ENCODE measurements at regions not wholly inside any gene's neighbourhood (a gene's known extent, or its start where the extent isn't known, plus 50 kb on each side); places are given as distances from the start of the nearest gene placed in this dataset.
"Not testable (repeated sequence)": the region's sequence is repeated elsewhere in the genome, so short reads cannot be mapped to it uniquely, and the experiment has no call there.

DNA sequence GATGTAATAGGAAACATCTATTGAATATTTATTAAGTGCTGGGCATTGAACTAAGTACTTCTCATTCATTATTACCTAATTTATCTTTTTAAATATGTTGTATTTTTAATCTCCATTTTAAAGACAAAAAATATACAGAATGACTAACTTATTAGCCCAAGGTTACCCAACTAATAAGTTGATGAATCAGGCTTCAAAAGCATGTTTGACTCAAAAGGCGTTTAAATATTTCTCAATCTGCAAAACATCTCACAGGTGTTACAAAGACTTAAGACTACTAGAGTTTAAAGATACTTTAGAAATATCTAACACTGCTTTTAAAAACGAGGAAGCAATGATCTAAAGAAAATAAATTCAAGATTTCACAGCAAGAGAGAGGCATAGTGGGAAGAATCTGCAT is 457.4 kb upstream of the DCN start:
- DNase-seq, result no peak

DNA sequence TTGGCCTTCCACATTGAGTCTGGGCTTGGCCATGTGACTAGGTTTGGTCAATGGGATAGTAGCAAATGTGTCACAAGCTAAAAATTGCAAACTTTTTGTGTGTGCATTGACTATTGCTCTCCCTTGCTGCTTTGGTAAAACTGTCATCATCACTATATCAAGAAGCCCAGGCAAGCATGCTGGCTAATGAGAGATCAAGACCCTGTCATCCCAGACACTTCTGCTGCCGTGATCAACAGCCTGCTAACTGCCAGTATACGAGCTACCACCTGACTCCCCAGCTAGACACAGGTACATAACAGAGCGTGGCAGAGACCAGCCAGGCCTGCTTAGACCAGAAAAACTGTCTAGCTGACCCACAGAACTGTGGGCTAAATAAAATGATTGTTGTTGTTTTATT is 456.7 kb upstream of the DCN start:
- DNase-seq, result no peak

DNA sequence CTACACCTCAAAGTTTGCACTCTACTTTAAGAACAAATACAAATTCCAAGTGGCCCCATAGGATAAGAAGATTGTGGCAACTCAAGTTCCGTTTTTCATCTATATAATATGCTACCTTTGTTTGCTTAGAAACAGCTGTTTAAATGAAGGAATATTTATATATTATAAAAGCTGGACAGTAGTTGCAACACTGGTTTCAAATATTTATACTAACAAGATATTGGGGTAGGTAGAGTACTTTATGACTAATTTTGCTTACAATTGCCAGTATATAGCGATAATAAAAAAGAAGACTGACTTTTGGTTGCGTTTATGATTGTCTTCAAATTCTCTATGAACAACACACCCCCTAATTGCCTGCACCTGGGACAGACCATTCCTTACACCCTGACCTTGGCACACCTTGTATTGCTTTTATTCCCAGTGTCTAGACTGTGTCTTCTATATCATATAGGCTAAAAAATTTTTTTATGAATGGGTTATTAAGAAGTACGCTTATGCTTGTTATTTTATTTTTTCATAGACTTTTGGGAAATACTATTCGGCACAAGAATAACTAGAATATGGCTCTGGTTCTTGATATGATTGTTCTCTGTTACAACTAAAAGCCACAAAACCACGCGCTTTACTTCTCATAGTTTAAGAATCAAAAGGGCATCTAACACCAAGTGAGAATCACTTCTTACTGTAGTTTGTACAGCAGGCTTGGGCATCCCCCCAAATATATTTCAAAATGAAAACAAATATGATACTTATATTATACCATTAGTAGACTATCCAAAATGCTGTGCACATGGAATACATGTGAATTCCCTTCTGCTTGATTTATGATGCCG is 455.4 kb upstream of the DCN start:
- DNase-seq, result no peak

DNA sequence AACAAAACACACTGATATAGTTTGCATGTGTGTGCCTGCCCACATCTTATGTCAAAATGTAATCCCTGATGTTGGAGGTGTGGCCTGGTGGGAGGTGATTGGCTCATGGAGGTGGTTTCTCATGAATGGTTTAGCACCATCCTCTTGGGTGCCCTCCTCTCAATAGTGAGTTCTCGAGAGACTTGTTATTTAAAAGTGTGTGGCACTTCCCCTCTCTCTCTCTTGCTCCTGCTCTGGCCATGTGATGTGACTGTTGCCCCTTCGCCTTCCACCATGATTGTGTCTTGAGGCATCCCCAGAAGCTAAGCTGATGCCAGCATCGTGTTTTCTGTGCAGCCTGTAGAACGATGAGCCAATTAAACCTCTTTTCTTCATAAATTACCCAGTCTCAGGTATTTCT is 454.1 kb upstream of the DCN start:
- DNase-seq, result no peak

DNA sequence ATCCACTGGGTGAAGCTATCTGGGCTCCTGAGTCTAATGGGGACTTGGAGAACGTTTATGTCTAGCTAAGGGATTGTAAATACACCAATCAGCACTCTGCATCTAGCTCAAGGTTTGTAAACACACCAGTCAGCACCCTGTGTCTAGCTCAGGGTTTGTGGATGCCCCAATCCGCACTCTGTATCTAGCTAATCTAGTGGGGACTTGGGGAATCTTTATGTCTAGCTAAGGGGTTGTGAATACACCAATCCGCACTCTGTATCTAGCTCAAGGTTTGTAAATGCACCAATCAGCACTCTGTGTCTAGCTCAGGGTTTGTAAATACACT is 451.7 kb upstream of the DCN start:
- DNase-seq, result not testable (repeated sequence)

DNA sequence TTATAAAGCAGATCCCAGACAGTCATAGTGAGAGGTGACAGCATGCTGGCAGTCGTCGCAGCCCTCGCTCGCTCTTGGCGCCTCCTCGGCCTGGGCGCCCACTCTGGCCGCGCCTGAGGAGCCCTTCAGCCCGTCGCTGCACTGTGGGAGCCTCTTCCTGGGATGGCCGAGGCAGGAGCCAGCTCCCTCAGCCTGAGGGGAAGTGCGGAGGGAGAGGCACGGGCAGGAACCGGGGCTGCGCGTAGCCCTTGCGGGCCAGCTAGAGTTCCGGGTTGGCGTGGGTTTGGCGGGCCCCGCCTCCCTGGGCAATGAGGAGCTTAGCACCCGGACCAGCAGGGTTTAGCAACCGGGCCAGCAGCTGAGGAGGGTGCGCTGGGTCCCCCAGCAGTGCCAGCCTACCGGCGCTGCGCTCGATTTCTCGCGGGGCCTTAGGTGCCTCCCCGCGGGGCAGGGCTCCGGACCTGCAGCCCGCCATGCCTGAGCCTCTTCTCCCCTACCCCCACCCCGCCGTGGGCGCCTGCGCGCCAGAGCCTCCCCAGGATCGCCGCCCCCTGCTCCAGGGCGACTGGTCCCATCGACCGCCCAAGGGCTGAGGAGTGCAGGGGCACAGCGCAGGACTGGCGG is 451.2 kb upstream of the DCN start:
- no peak for DNase-seq

DNA sequence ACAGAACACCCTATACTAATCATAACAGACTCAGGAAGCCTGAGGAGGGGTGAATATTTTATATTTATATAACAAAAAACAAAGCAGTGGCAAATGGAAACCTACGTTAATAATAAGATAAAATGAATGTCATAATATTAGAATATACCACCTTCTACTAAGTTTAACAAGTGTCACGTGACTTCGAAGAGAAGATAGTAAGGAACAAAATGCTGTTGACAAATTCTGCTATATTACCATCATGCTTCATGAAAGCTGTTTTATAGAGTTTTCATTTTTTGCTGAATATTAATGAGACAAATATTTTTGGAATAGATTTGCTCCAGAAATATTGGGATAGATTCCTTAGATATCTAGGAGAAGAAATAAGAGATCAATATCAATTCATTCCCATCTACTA is 450.6 kb upstream of the DCN start:
- no peak for DNase-seq

DNA sequence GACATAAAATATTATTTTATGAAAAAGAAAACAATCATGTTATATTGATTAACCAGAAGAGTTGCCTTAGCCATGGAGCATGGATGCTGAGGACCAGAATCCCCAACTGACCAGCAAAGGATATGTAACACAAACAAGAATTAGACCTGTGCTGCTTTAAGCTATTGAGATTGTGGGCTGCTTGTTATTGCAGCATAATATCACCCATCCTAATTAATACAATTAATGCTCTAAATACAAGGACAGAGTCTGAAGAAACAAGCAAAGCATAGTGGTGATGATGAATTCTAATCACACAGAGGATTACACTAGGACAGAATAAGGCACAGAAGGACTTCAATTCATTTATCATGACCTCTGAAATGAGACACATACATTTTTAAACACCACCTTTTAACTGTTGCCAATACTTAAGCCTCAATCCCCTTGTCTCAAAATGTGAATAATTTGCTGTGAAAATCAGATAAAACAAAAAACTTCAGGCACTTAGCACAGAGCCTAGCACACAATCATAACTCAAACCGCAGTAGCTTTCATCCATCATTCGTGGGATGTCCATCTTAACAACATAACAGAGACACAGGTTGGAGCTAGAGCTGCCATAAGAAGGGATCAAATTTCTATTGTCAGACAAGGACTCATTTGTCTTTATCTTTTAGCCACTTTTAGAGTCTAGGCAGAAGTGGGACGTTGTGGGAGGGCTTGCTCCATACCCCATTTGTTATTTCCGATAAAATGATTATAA is 449.6 kb upstream of the DCN start:
- DNase-seq, result no peak

DNA sequence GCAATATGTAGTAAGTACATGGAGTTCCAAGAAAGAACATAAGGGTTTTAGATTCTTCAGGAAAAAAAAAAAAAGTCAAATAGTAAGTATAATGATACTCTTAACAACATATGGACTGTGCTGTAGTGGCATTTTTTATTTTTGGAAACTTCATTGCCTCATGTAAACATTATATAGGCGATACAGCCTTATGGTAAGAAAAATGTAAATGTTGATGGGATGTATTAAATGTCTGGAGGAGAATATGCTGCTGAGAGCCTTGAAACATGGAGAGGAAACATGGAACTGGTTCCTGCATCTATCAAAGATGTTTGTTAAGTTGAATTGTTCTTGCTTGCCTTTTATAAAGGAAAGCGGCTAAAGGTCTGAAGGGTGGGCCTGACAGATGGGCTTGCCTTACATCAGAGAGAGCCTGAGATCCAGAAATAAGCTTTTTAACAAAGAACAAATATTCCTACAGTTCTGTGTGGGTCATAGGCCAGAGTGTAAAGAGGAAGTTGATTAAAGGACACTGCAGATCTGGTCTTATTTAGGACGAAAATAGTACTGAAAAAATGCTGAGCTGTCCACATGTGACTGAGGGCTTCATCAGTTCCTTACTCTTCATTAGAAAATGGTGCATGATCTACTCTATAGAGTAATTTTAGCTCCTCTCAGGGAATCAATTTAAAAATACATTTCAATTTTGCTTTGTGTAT is 448.1 kb upstream of the DCN start:
- no peak for DNase-seq

DNA sequence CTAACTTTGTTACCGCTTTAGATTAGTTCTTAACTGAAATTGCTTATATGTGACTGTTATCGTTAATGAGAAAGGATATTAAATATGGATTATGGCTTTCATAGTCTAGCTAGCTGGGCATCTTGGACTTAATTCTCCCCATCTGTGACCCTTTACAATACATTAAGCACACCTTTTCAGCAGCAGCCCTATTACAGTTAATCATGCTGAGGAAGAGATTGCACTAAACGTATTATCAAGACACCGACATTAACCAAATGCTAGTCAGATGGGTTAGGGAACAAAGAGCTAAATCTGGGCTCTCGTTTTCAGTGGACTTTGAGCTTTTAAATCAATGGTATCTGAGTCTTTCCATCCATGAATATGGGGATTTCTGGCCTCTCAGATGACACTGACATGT is 447.5 kb upstream of the DCN start:
- no peak for DNase-seq

DNA sequence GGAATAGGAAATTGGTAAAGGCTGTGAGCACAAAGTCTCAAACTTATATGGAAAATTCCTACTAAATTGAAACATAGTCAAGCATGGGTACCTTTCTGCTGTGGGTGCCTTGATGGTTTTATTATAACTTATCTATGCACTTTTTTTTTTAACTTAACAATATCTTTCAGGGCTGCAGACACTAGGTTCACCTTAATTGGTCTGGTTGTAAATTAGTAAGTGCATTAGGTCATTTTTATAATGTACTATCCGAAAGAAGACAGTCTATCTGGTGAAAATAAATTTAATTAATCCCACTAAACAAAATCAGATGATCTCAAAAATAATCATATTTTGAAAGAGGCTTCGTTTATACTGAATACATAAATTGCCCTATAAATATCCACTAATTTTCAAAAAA is 446.8 kb upstream of the DCN start:
- DNase-seq, result no peak

DNA sequence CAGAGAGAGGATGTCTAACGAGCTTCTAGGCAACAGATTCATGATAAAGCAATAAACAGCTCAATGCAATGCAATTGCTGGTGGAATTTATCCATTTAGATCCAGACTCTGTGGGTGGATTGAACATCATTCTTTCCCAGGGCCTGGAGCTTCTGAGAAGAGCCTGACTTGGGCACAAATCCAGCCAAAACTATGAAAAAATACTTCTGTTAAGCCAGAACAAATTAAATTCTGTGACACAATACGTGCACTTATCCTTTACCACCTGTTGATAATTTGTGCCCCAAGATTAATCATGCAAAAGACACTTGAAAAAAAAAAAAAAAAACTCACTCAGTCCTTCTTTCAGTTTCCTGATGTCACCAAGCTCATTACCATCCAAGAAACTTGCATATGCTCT is 446.0 kb upstream of the DCN start:
- no peak for DNase-seq

DNA sequence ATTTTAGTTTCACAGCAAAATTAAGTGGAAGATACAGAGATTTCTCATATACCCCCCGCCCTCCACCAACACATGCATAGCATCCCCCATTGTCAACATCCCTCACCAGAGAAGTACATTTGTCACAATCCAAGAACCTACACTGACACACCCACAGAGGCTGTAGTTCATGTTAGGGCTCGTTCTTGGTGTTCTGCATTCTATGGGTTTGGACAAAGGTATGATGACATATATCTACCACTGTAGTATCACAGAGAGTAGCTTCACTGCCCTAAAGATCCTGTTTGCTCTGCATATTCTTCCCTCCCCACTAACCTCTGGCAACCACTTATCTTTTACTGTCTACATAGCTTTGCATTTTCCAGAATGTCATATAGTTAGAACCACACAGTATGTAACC is 444.6 kb upstream of the DCN start:
- no peak for DNase-seq

DNA sequence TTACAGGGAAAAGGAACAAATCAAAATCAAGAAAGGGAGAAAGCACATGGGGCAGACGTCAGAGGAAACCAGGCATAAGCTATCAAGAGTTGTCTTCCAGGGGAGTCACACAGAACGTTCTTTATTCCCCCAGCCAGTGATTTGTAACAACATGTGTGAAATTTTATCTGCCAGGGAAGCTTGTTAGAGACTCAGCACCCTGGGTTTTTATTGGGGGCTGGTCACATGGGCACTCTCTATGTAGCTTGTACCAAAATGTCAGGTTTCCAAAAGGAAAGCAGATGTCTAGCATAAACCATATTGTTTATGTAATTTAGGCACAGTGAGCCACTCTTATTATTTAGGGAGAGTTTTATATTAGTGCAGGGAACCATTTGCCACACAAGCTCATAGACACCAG is 440.4 kb upstream of the DCN start:
- peak; percentile 14 for DNase-seq

DNA sequence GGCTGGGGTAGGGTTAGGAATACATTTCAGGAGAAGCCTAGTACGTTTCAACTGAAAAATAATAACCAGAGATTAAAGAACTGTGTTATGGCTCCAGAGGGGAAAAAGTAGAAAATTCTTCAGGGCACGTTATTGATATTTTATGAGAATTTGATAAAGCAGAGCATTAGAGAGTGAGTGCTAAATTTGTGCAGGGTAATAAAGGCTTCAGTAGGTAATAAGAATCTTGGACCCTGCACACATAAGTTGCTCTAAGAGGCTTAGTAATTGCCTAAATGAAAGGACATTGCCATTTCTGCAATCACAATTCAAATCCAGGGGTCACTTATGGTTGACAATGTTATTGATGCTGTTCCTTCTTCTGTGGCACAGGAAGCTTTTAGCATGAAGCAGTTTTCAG is 439.4 kb upstream of the DCN start:
- no peak for DNase-seq

DNA sequence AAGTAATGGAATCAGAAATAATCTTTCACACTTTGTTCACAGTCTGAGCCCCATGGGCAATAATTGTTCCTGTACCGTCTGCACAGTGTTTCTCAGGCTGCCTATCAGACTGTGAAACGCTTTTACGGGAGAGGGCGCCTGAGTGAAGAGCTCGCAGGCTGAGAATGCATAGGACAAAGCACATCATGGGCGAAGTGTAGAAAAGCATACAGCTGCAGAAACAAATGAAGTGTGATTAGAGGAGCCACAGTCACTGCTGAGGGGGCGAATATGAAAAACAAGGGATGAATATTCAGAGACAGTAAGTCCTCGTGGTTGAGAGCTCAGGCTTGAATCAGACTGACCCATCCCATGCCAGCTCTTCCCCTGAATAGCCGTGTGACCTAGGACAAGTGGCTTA is 438.4 kb upstream of the DCN start:
- no peak for DNase-seq

DNA sequence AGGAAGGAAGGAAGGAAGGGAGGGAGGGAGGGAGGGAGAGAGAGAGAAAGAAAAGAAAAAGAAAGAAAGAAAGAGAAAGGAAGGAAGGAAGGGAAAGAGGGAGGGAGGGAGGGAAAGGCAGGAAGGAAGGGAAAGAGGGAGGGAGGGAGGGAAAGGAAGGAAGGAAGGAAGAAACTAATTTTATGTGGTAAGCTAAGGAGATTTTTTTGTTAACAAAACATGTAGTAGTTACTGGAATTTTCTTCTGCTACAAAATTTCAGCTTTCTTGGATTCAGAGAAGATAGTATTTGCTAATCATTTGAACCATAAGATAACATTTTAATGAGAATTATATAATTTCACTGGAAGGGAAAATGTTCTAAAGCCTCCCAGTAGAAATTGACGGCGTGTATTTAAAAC is 437.8 kb upstream of the DCN start:
- DNase-seq, result no peak

DNA sequence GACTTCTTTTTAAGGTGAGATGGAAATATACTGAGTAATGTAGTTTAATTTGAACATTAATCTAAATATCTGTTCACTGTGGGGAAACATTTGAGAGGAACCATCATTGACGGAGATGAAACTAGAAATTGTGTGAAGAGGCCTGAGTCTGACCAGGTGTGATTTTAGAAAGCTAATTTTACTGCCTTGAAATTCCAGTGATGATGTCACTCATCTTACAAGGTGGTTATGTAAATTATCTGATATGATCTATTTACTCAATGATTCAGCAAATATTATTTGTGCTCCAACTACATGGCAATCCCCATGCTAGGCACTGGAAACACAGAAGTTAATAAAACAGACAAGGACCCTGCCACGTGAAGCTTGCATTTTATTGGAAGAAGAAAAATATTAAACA is 435.7 kb upstream of the DCN start:
- DNase-seq, result no peak

DNA sequence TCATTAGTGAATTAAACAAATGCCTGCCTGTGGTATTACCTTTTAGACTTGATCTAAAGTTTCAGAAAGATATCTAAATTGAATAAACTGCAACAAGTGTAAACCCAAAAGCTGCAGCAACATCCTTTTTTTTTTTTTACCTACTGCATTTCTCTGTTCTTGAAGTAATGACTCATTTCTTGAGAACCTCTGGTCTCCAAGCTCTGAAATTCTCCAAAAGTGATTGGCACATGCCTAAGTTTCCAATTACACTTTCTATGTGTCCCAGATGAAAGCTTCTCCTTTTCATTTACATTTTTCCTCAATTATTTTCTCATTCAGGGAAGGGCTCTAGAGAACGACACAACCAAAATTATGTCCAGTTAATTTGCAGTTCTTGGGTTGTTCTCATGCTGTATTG is 435.2 kb upstream of the DCN start:
- no peak for DNase-seq

DNA sequence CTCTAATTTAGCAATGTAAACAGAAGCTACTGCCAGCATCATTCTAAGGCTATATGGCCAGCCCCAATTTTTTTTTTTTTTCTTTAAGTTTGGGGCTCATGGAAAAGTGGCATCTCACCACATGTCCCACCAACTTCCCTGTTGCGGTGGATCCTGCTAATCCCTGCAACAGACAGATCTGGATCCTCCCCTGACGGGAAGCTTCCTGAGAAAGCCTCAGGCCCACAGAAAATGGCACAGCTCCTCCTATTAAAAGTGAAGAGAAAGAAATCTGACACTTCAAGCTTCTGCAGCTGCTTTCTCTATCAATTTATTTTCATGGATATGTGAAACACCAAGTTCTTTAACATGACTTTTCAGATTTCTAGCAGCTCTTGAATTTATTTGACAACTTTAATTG is 433.8 kb upstream of the DCN start:
- DNase-seq, result no peak

DNA sequence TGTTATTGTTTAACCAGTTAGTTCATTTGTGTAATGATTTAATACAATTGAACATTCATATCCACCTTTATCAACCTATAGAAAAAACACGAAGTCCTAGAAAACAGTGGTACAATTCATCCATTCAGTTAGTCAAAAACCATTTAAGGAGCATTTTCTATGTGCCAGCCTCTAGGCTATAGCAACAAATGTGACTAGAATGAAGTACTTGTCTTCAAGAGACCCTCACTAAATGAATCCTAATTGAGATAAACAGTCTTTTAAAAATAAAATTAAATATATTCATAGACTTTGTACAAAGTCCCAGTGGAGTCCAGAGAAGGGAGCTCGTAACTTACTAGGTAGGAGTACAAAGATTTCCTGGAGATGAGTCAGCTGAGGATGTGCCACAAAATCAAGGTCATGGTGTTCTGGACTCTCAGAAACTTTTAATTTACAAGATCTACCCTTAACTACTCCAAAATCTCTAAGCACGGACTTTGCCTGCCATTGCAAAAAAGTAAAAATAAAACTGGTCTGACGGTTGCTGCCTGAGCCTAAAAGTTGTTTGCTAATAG is 430.7 kb upstream of the DCN start:
- no peak for DNase-seq

DNA sequence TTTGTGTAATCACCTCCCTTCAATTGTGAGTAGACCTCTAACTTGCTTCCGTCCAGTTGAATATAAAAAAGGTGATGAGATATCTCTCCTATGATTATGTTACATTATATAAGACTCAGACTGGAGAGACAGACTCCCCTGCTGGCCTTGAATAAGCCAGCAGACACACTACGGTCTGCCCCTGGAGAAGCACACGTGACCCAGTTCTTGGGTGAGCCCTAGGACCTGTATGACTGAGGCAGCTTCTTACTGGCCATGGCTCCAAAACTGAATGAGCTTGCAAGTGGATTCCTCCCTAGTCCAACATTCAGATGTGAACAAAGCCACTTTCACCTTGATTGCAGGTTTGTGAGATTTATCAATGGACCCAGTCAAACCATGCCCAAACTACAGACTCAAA is 427.9 kb upstream of the DCN start:
- no peak for DNase-seq

DNA sequence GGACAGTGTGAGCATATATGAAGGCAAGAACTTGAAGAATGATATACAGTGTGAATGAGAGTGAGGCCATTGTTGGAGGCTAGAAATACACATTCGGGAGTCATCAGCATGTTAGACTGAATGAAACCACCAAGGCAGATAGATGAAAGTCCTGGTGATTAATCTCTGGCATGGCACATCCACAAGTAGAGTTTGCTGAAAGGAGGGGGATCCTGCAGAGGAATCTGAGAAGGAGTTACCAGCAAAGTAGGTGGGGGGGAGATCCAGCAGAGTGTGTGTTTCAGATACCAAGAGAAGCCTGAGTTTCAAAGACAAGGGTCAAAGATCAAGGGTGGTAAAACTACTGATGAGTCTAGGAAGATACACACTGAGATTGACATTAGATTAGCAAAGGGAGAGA is 426.7 kb upstream of the DCN start:
- DNase-seq, result no peak

DNA sequence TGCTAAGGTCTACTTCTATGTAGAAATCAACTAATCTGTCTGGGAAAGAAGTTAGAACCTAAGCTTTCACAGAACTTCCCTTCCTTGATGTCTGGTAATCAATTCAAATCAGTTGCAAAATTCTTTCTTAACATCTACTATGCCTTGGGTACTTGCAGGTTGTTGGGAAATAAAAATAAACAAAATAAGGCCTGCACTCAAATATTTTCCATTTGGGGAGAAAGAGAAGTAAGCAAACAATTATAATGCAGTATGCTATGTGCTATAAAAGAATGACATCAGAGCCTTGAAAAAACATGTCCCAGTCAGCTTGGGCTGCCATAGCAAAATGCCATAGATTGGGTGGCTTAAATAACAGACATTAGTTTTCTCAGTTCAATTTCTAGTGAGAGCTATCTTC is 425.9 kb upstream of the DCN start:
- DNase-seq, result no peak
